ENCODE measurements at regions not wholly inside any gene's neighbourhood (a gene's known extent, or its start where the extent isn't known, plus 50 kb on each side); places are given as distances from the start of the nearest gene placed in this dataset.

- TF ChIP-seq POLR2AphosphoS5 (IDR thresholded peaks at IDR 0.05; ENCODE audit: low read depth, low read length): no peak
- TF ChIP-seq, protein P1, sequence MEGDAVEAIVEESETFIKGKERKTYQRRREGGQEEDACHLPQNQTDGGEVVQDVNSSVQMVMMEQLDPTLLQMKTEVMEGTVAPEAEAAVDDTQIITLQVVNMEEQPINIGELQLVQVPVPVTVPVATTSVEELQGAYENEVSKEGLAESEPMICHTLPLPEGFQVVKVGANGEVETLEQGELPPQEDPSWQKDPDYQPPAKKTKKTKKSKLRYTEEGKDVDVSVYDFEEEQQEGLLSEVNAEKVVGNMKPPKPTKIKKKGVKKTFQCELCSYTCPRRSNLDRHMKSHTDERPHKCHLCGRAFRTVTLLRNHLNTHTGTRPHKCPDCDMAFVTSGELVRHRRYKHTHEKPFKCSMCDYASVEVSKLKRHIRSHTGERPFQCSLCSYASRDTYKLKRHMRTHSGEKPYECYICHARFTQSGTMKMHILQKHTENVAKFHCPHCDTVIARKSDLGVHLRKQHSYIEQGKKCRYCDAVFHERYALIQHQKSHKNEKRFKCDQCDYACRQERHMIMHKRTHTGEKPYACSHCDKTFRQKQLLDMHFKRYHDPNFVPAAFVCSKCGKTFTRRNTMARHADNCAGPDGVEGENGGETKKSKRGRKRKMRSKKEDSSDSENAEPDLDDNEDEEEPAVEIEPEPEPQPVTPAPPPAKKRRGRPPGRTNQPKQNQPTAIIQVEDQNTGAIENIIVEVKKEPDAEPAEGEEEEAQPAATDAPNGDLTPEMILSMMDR (IDR thresholded peaks at IDR 0.05): no peak
Observed at GRCh38 chr5:144698484-144698883, 527.8 kb downstream of the KCTD16 start.
